ENCODE measurements at regions not wholly inside any gene's neighbourhood (a gene's known extent, or its start where the extent isn't known, plus 50 kb on each side); places are given as distances from the start of the nearest gene placed in this dataset.

DNA sequence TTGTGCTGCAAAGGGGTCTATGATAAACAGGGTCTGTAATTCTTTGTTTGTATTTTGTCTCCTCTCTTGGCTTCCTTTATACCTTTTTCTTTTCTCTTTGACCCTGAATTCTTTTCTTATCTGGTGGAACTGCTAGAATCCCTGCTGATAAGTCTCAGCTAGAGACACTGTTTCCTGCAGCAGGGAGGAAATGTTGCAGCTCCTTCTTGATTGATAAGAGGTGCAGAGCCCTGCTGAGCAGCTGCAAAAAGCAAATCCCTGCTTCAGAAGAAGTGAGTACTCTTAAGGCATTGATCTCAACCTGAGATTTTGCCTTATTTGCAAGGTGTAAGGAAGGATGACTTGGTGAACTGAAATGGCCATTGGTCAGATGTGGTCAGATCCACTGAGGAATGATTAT lies 167.8 kb downstream of the NUP35 start:
- TF ChIP-seq, protein P1, sequence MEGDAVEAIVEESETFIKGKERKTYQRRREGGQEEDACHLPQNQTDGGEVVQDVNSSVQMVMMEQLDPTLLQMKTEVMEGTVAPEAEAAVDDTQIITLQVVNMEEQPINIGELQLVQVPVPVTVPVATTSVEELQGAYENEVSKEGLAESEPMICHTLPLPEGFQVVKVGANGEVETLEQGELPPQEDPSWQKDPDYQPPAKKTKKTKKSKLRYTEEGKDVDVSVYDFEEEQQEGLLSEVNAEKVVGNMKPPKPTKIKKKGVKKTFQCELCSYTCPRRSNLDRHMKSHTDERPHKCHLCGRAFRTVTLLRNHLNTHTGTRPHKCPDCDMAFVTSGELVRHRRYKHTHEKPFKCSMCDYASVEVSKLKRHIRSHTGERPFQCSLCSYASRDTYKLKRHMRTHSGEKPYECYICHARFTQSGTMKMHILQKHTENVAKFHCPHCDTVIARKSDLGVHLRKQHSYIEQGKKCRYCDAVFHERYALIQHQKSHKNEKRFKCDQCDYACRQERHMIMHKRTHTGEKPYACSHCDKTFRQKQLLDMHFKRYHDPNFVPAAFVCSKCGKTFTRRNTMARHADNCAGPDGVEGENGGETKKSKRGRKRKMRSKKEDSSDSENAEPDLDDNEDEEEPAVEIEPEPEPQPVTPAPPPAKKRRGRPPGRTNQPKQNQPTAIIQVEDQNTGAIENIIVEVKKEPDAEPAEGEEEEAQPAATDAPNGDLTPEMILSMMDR (IDR thresholded peaks at IDR 0.05; ENCODE audit: low read depth, low read length): no peak
- DNase-seq: no peak
- Histone ChIP-seq H3K4me3 (ENCODE audit: low read depth, low read length) (no peak overlapping the region), H3K9me3 (no peaks in the 10 kb centered on the region), H3K27me3 (no peaks in the 10 kb centered on the region), H3K4me1 (no peaks in the 10 kb centered on the region), H3K36me3 (no peaks in the 10 kb centered on the region)

DNA sequence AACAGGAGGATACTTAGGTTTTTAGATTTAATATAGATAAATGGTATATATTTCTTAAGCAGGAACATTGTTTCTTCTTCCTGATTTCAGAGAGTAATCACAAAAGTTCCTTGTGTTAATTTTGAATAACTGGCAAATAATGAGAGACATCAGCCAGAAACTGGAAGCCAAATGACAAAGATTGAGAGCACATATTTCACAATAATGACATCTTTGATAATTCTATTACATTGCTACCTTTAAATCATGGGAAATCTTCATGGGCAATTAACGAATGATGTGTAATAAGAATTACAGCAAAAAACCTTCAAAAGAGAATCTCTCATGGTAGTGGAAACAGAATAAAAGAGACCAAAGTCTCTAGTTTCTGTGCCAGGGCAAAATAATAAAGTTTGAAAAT lies 215.1 kb downstream of the NUP35 start:
- Histone ChIP-seq H3K27me3 (no peaks in the 10 kb centered on the region), H3K36me3 (no peaks in the 10 kb centered on the region), H3K9me3 (no peaks in the 10 kb centered on the region), H3K4me3 (ENCODE audit: low read depth, low read length) (no peak overlapping the region), H3K4me1 (no peaks in the 10 kb centered on the region)
- DNase-seq: no peak
- TF ChIP-seq, protein P1 (IDR thresholded peaks at IDR 0.05; ENCODE audit: low read depth, low read length): no peak

DNA sequence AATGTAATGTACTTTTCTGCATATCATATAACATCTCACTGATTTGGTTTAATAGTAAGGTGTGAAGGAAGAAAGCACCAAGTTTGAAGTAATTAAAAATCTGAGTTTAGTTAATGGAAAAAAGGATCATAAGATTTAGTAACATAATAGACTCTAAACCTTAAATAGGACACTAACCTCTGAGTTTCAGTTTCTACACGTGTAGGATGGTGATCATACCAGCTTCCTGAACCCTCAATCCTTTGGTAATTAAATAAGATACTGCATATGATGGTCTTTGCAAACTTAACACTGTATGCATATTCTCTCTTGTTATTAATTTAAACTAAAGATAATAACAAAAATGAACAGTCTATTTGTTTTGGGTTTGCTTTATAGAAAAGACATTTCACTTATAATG lies 216.8 kb downstream of the NUP35 start:
- no peaks in the 10 kb centered on the region for H3K9me3 ChIP-seq
- no peaks in the 10 kb centered on the region for H3K27me3 ChIP-seq
- no peaks in the 10 kb centered on the region for H3K36me3 ChIP-seq
- DNase-seq: no peak
- no peaks in the 10 kb centered on the region for H3K4me1 ChIP-seq
- TF ChIP-seq, protein P1 (IDR thresholded peaks at IDR 0.05; ENCODE audit: low read depth, low read length): no peak
- no peak overlapping the region for H3K4me3 ChIP-seq (ENCODE audit: low read depth, low read length)

DNA sequence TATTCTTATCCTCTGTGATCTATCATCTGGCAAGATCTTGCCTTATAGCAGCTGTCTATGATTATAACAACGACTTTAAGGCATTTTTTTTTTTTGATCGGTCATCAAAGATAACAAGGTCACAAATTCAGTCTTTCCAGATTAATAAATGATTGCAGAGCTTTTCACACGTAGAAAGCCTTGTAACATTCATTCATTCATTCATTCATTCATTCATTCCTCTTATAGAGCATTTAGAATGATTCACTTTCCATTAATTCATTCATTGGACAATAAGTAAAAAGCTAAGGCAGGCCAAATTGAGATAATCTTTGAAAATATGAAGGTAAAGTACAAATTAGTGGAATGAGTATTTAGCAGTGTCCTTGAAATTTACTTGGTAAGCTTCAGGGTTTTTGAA lies 223.7 kb downstream of the NUP35 start:
- Histone ChIP-seq H3K4me3 (ENCODE audit: low read depth, low read length) (no peak overlapping the region), H3K9me3 (no peaks in the 10 kb centered on the region), H3K4me1 (no peaks in the 10 kb centered on the region), H3K27me3 (no peaks in the 10 kb centered on the region), H3K36me3 (no peaks in the 10 kb centered on the region)
- no peak for DNase-seq
- TF ChIP-seq, protein P1 (IDR thresholded peaks at IDR 0.05; ENCODE audit: low read depth, low read length): no peak

DNA sequence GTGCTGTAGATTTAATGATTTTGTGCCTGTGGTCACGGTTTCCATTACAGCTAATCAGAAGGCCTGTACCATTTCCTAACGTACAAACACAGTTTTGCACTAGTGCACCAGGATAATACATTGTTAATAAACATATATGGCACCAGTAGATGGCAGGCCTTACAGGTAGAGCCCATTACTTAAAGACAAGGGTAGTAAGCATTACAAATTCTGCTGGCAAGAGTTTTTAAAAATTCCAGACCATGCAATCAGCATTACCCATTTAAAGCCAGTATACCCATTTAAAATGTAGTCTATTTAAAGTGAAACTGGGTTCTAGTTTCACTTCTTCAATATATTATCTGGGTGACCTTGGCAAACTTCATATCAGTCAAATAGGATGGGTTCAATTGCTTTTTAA lies 224.2 kb downstream of the NUP35 start:
- H3K4me3 ChIP-seq (ENCODE audit: low read depth, low read length): no peak overlapping the region
- TF ChIP-seq, protein P1 (IDR thresholded peaks at IDR 0.05; ENCODE audit: low read depth, low read length): peak; percentile 14; the same call in 1 of the 2 replicates
- no peak for DNase-seq

DNA sequence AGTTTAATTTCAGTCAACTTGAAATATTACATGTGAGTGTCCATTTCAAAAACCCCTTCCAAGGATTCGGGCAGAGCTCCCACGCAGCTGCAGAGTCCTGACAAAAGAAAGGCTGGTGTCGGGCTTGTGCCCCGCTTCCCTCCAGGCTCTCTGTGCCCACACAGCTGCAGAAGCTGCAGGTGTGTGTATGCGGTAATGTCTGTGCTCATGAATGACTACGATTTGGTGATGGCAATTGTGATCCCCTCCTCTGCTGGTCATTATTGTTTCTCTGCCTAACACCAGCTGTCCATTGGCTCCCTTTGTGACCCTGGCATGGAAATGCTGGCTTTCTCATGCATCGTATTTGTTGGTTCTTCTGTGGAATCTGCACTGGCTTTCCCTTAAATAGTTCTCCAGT lies 224.8 kb downstream of the NUP35 start:
- no peaks in the 10 kb centered on the region for H3K9me3 ChIP-seq

More for the DNA sequence above, 224.2 kb downstream of the NUP35 start:
- H3K4me1 ChIP-seq: no peaks in the 10 kb centered on the region
- H3K36me3 ChIP-seq: no peaks in the 10 kb centered on the region
- H3K9me3 ChIP-seq: no peaks in the 10 kb centered on the region
- H3K27me3 ChIP-seq: no peaks in the 10 kb centered on the region

More for the DNA sequence above, 224.8 kb downstream of the NUP35 start:
- Histone ChIP-seq H3K4me3 (ENCODE audit: low read depth, low read length) (no peak overlapping the region), H3K27me3 (no peaks in the 10 kb centered on the region), H3K36me3 (no peaks in the 10 kb centered on the region), H3K4me1 (no peaks in the 10 kb centered on the region)
- no peak for DNase-seq
- TF ChIP-seq, protein P1 (IDR thresholded peaks at IDR 0.05; ENCODE audit: low read depth, low read length): no peak
